Activated CD4-positive, alpha-beta memory T cell treated with anti-CD3 and anti-CD28 coated beads for 36 hours (primary cell): ENCODE measurements at regions not wholly inside any gene's neighbourhood (a gene's known extent, or its start where the extent isn't known, plus 50 kb on each side); places are given as distances from the start of the nearest gene placed in this dataset.

Experiments
- CTCF ChIA-PET: fragments of 350-600 bp; sonication (Branson Sonifier 250); formaldehyde crosslinking; loops from one replicate; lab custom pipeline; 2021; ENCODE audit warnings: antibody characterized with exemption, inconsistent platforms; lab: Charles Lee
- POLR2A ChIA-PET: fragments of 350-600 bp; sonication (Branson Sonifier 250); formaldehyde crosslinking; loops from one replicate; lab custom pipeline; 2021; ENCODE audit warnings: antibody characterized with exemption; lab: Charles Lee
- DNase-seq: peaks from one replicate; pipeline ENCODE4 v3.0.0-alpha.2; 2020
- H3K27ac Mint-ChIP-seq: one replicate; pipeline ENCODE4 v1.8.0; 2021; ENCODE audit warnings: mixed read lengths
- H3K27me3 Mint-ChIP-seq: one replicate; pipeline ENCODE4 v1.8.0; 2021; ENCODE audit warnings: mixed read lengths
- H3K36me3 Mint-ChIP-seq: one replicate; pipeline ENCODE4 v1.8.0; 2021; ENCODE audit warnings: mixed read lengths
- H3K4me1 Mint-ChIP-seq: one replicate; pipeline ENCODE4 v1.8.0; 2021; ENCODE audit warnings: low read depth, mixed read lengths
- H3K4me3 Mint-ChIP-seq: one replicate; pipeline ENCODE4 v1.8.0; 2021; ENCODE audit warnings: mild to moderate bottlenecking, mixed read lengths
- H3K9me3 Mint-ChIP-seq: one replicate; pipeline ENCODE4 v1.8.0; 2021; ENCODE audit warnings: mixed read lengths
- intact Hi-C: fragments of 100-400 bp; cut with micrococcal nuclease; formaldehyde crosslinking; loops from one replicate; pipeline ENCODE4 v1.15.1; 2023

- no peaks in the 10 kb centered on the region for H3K36me3 Mint-ChIP-seq
- H3K4me3 Mint-ChIP-seq = no peak overlapping the region
- intact Hi-C loops = no loop called here
- ChIA-PET CTCF (interaction anchor here (1.6 kb wide), 1 partner anchor 206 kb away, joined by 5 read pairs; no protein-coding TSS in a partner anchor), POLR2A (no interaction called here)
- H3K27ac Mint-ChIP-seq = no peak overlapping the region
- H3K9me3 Mint-ChIP-seq = no peaks in the 10 kb centered on the region
- H3K27me3 Mint-ChIP-seq = no peaks in the 10 kb centered on the region
- no peak for DNase-seq
- H3K4me1 Mint-ChIP-seq = no peaks in the 10 kb centered on the region
These were observed 91.2 kb downstream of the LIPG start for GRCh38 chr18:49652881-49653724.

DNA sequence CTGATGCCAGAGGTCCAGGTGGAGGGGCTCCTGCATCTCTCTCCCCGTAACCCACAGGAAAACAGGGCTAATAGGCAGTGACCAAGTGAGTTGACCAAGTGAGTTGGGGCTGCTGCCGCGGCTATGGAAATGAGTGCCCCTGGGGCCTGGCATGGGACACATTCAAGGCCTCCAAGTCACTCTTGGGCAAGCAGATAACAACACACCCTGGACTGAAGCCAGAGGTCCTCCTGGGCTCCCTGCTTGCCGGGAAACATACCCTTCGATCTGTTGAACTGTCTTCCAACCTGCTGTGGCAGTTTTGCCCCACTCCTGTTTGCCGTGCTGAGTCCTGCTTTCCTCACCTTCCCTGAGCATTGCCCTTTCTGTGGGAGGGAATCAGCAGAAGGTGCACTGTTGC is 89.2 kb downstream of the LIPG start:
- DNase-seq = no peak
- CTCF ChIA-PET = no interaction called here
- H3K9me3 Mint-ChIP-seq = no peaks in the 10 kb centered on the region
- H3K4me3 Mint-ChIP-seq = no peak overlapping the region
- no peaks in the 10 kb centered on the region for H3K27me3 Mint-ChIP-seq
- H3K27ac Mint-ChIP-seq = no peak overlapping the region
- no peaks in the 10 kb centered on the region for H3K4me1 Mint-ChIP-seq
- H3K36me3 Mint-ChIP-seq = no peaks in the 10 kb centered on the region
- intact Hi-C loops = no loop called here
- POLR2A ChIA-PET = no interaction called here

GRCh38 chr18:49650426-49650891 is 88.6 kb downstream of the LIPG start:
- DNase-seq = no peak
- Mint-ChIP-seq H3K27me3 (no peaks in the 10 kb centered on the region), H3K36me3 (no peaks in the 10 kb centered on the region), H3K27ac (no peak overlapping the region), H3K4me1 (no peaks in the 10 kb centered on the region), H3K9me3 (no peaks in the 10 kb centered on the region), H3K4me3 (no peak overlapping the region)
- intact Hi-C loops = no loop called here
- CTCF ChIA-PET = no interaction called here
- POLR2A ChIA-PET = no interaction called here

DNA sequence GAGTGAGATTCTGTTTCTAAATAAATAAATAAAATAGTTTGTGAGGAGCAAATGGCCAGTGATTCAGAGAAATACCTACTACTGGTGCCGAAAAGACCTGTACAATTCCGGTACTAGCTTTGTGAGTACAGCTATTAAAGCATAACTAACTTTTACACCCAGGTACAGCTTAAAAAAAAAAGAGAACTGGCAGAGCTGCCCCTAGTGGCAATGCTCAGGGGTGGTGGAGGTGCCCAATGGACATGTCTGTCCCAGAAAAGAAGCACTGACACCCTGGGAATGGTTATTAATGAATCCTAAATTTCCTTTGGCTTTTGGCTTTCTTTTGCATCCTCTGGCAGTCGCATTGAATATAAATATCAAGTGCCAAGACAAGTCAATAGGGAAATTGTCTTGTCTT is 87.0 kb downstream of the LIPG start:
- Mint-ChIP-seq H3K4me3 (no peak overlapping the region), H3K9me3 (no peaks in the 10 kb centered on the region), H3K27ac (no peak overlapping the region), H3K27me3 (peaks cover 2% of the 10 kb centered on the region), H3K36me3 (no peaks in the 10 kb centered on the region), H3K4me1 (no peaks in the 10 kb centered on the region)
- ChIA-PET POLR2A (no interaction called here), CTCF (no interaction called here)
- no peak for DNase-seq
- intact Hi-C loops = no loop called here
